ENCODE measurements at regions not wholly inside any gene's neighbourhood (a gene's known extent, or its start where the extent isn't known, plus 50 kb on each side); places are given as distances from the start of the nearest gene placed in this dataset.

DNA sequence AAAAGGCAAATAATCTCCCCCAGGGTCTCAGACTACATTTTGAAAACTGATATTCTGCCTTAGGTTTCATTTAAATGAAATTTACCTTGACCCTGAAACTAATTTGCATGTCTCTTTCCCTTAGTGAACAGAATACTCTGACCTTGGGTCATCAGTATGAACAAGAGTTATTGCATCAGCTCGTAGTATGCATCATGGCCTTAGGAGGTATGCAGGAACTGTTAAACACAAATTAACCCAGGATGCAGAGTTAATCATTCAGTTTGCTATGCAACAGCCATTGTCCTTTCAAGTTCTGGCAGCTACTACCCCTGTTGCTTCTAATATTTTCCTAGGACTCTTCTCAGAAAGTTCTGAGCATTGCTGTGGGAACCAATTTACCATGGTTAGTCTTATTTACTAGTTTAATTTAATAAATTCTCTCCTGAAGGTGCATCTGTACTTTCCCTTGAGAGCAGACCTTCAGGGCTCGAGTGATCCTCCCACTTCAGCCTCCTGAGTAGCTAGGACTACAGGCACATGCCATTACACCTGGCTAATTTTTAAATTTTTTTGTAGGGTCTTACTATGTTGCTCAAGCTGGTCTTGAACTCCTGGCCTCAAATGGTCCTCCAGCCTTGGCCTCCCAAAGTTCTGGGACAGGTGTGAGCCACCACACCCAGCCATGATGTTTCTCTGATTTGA lies 126.7 kb downstream of the TTC6 start (continued):
- TF ChIP-seq ZNF510 (CRISPR knock-in tag; IDR thresholded peaks at IDR 0.05; ENCODE audit: low read depth) (no peak), ZNF260 (CRISPR knock-in tag; IDR thresholded peaks at IDR 0.05; ENCODE audit: borderline replicate concordance, low read depth) (no peak), ZNF672 (CRISPR knock-in tag; IDR thresholded peaks at IDR 0.05) (no peak), HOXA9 (CRISPR knock-in tag; IDR thresholded peaks at IDR 0.05; ENCODE audit: borderline replicate concordance) (no peak), ZNF451 (CRISPR knock-in tag; IDR thresholded peaks at IDR 0.05) (no peak), SP2 (CRISPR knock-in tag; IDR thresholded peaks at IDR 0.05) (no peak), CEBPB (IDR thresholded peaks at IDR 0.05; ENCODE audit: borderline replicate concordance, low read depth, low read length) (peak; percentile 95; the same call in 1 of the 2 replicates), TSC22D2 (CRISPR knock-in tag; IDR thresholded peaks at IDR 0.05; ENCODE audit: borderline replicate concordance) (no peak), ZNF746 (CRISPR knock-in tag; IDR thresholded peaks at IDR 0.05) (no peak), RFXANK (CRISPR knock-in tag; IDR thresholded peaks at IDR 0.05) (no peak), HOXA5 (CRISPR knock-in tag; IDR thresholded peaks at IDR 0.05) (no peak), GPN1 (CRISPR knock-in tag; IDR thresholded peaks at IDR 0.05; ENCODE audit: borderline replicate concordance) (no peak), ZNF615 (CRISPR knock-in tag; IDR thresholded peaks at IDR 0.05; ENCODE audit: borderline replicate concordance) (no peak), SRY (CRISPR knock-in tag; IDR thresholded peaks at IDR 0.05) (no peak), ZNF501 (CRISPR knock-in tag; IDR thresholded peaks at IDR 0.05) (no peak), STAT5B (CRISPR knock-in tag; IDR thresholded peaks at IDR 0.05) (no peak), SUZ12 (IDR thresholded peaks at IDR 0.05; ENCODE audit: low read depth, low read length) (no peak), ZNF839 (CRISPR knock-in tag; IDR thresholded peaks at IDR 0.05; ENCODE audit: borderline replicate concordance) (no peak), ZIK1 (CRISPR knock-in tag; IDR thresholded peaks at IDR 0.05; ENCODE audit: borderline replicate concordance, low read depth) (no peak), SRF (IDR thresholded peaks at IDR 0.05; ENCODE audit: low read depth, low read length) (peak; percentile 31; the same call in 1 of the 2 replicates), SP5 (CRISPR knock-in tag; IDR thresholded peaks at IDR 0.05; ENCODE audit: borderline replicate concordance, low read depth) (no peak), MTF1 (CRISPR knock-in tag; IDR thresholded peaks at IDR 0.05) (no peak), ZNF720 (CRISPR knock-in tag; IDR thresholded peaks at IDR 0.05) (no peak), SMC3 (IDR thresholded peaks at IDR 0.05; ENCODE audit: low read length) (0 out of 2 replicates have a peak, but pooled peaks have one; percentile 30), ZFP82 (CRISPR knock-in tag; IDR thresholded peaks at IDR 0.05; ENCODE audit: borderline replicate concordance) (no peak), HNF4A (CRISPR knock-in tag; IDR thresholded peaks at IDR 0.05) (peak; percentile 48; the same call in 1 of the 2 replicates), TRIM24 (CRISPR knock-in tag; IDR thresholded peaks at IDR 0.05) (0 out of 2 replicates have a peak, but pooled peaks have one; percentile 42), ZNF891 (CRISPR knock-in tag; IDR thresholded peaks at IDR 0.05) (no peak), MXD4 (CRISPR knock-in tag; IDR thresholded peaks at IDR 0.05) (no peak), ZBTB20 (CRISPR knock-in tag; IDR thresholded peaks at IDR 0.05; ENCODE audit: borderline replicate concordance, low read depth) (no peak)
- TF ChIP-seq, protein P1, sequence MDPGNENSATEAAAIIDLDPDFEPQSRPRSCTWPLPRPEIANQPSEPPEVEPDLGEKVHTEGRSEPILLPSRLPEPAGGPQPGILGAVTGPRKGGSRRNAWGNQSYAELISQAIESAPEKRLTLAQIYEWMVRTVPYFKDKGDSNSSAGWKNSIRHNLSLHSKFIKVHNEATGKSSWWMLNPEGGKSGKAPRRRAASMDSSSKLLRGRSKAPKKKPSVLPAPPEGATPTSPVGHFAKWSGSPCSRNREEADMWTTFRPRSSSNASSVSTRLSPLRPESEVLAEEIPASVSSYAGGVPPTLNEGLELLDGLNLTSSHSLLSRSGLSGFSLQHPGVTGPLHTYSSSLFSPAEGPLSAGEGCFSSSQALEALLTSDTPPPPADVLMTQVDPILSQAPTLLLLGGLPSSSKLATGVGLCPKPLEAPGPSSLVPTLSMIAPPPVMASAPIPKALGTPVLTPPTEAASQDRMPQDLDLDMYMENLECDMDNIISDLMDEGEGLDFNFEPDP (CRISPR knock-in tag; conservative IDR thresholded peaks at IDR 0.05): no peak
- TF ChIP-seq, protein P2, sequence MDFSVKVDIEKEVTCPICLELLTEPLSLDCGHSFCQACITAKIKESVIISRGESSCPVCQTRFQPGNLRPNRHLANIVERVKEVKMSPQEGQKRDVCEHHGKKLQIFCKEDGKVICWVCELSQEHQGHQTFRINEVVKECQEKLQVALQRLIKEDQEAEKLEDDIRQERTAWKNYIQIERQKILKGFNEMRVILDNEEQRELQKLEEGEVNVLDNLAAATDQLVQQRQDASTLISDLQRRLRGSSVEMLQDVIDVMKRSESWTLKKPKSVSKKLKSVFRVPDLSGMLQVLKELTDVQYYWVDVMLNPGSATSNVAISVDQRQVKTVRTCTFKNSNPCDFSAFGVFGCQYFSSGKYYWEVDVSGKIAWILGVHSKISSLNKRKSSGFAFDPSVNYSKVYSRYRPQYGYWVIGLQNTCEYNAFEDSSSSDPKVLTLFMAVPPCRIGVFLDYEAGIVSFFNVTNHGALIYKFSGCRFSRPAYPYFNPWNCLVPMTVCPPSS (IDR thresholded peaks at IDR 0.05): no peak
